ENCODE measurements at regions not wholly inside any gene's neighbourhood (a gene's known extent, or its start where the extent isn't known, plus 50 kb on each side); places are given as distances from the start of the nearest gene placed in this dataset.

- Histone ChIP-seq H3K27me3 (ENCODE audit: control insufficient read depth, insufficient read depth, low read length) (no peaks in the 10 kb centered on the region), H3K4me3 (ENCODE audit: low read length) (no peak overlapping the region), H3K36me3 (ENCODE audit: control insufficient read depth, insufficient read depth, low read length) (no peaks in the 10 kb centered on the region), H3K9ac (ENCODE audit: low read length) (no peak overlapping the region), H3K4me1 (ENCODE audit: control insufficient read depth, insufficient read depth, low read length) (no peaks in the 10 kb centered on the region), H3K9me3 (ENCODE audit: control insufficient read depth, low read length) (no peaks in the 10 kb centered on the region)
Observed at GRCh38 chr2:126823951-126824350, 74.7 kb upstream of the TEX51 start.

- Histone ChIP-seq H3K9me3 (ENCODE audit: control insufficient read depth, low read length) (no peaks in the 10 kb centered on the region), H3K9ac (ENCODE audit: low read length) (no peak overlapping the region), H3K27me3 (ENCODE audit: control insufficient read depth, insufficient read depth, low read length) (no peaks in the 10 kb centered on the region), H3K4me1 (ENCODE audit: control insufficient read depth, insufficient read depth, low read length) (no peaks in the 10 kb centered on the region), H3K4me3 (ENCODE audit: low read length) (no peak overlapping the region), H3K36me3 (ENCODE audit: control insufficient read depth, insufficient read depth, low read length) (no peaks in the 10 kb centered on the region)
Observed at GRCh38 chr2:126824663-126825062, 74.0 kb upstream of the TEX51 start.

- Histone ChIP-seq H3K36me3 (ENCODE audit: control insufficient read depth, insufficient read depth, low read length) (no peaks in the 10 kb centered on the region), H3K4me3 (ENCODE audit: low read length) (no peak overlapping the region), H3K9ac (ENCODE audit: low read length) (no peak overlapping the region), H3K4me1 (ENCODE audit: control insufficient read depth, insufficient read depth, low read length) (no peaks in the 10 kb centered on the region), H3K9me3 (ENCODE audit: control insufficient read depth, low read length) (no peaks in the 10 kb centered on the region), H3K27me3 (ENCODE audit: control insufficient read depth, insufficient read depth, low read length) (no peaks in the 10 kb centered on the region)
Observed at GRCh38 chr2:126825316-126825715, 73.4 kb upstream of the TEX51 start.

- H3K9ac ChIP-seq (ENCODE audit: low read length), result no peak overlapping the region
- H3K27me3 ChIP-seq (ENCODE audit: control insufficient read depth, insufficient read depth, low read length), result no peaks in the 10 kb centered on the region
- H3K4me1 ChIP-seq (ENCODE audit: control insufficient read depth, insufficient read depth, low read length), result no peaks in the 10 kb centered on the region
- no peaks in the 10 kb centered on the region for H3K9me3 ChIP-seq (ENCODE audit: control insufficient read depth, low read length)
- H3K36me3 ChIP-seq (ENCODE audit: control insufficient read depth, insufficient read depth, low read length), result no peaks in the 10 kb centered on the region
- no peak overlapping the region for H3K4me3 ChIP-seq (ENCODE audit: low read length)
Observed at GRCh38 chr2:126826491-126826890, 72.2 kb upstream of the TEX51 start.

- no peaks in the 10 kb centered on the region for H3K27me3 ChIP-seq (ENCODE audit: control insufficient read depth, insufficient read depth, low read length)
- no peaks in the 10 kb centered on the region for H3K4me1 ChIP-seq (ENCODE audit: control insufficient read depth, insufficient read depth, low read length)
- H3K9me3 ChIP-seq (ENCODE audit: control insufficient read depth, low read length), result no peaks in the 10 kb centered on the region
- H3K9ac ChIP-seq (ENCODE audit: low read length), result no peak overlapping the region
- H3K4me3 ChIP-seq (ENCODE audit: low read length), result no peak overlapping the region
- H3K36me3 ChIP-seq (ENCODE audit: control insufficient read depth, insufficient read depth, low read length), result no peaks in the 10 kb centered on the region
Observed at GRCh38 chr2:126827371-126827770, 71.3 kb upstream of the TEX51 start.

- Histone ChIP-seq H3K9ac (ENCODE audit: low read length) (no peak overlapping the region), H3K4me1 (ENCODE audit: control insufficient read depth, insufficient read depth, low read length) (no peaks in the 10 kb centered on the region), H3K9me3 (ENCODE audit: control insufficient read depth, low read length) (no peaks in the 10 kb centered on the region), H3K36me3 (ENCODE audit: control insufficient read depth, insufficient read depth, low read length) (no peaks in the 10 kb centered on the region), H3K27me3 (ENCODE audit: control insufficient read depth, insufficient read depth, low read length) (no peaks in the 10 kb centered on the region), H3K4me3 (ENCODE audit: low read length) (no peak overlapping the region)
Observed at GRCh38 chr2:126828051-126828450, 70.6 kb upstream of the TEX51 start.

GRCh38 chr2:126828491-126828890, 70.2 kb upstream of the TEX51 start:
- no peak overlapping the region for H3K9ac ChIP-seq (ENCODE audit: low read length)
- H3K4me3 ChIP-seq (ENCODE audit: low read length), result no peak overlapping the region
- no peaks in the 10 kb centered on the region for H3K36me3 ChIP-seq (ENCODE audit: control insufficient read depth, insufficient read depth, low read length)
- H3K27me3 ChIP-seq (ENCODE audit: control insufficient read depth, insufficient read depth, low read length), result no peaks in the 10 kb centered on the region
- H3K4me1 ChIP-seq (ENCODE audit: control insufficient read depth, insufficient read depth, low read length), result no peaks in the 10 kb centered on the region
- H3K9me3 ChIP-seq (ENCODE audit: control insufficient read depth, low read length), result no peaks in the 10 kb centered on the region

GRCh38 chr2:126831234-126832005, 67.3 kb upstream of the TEX51 start:
- no peak overlapping the region for H3K4me3 ChIP-seq (ENCODE audit: low read length)
- H3K27me3 ChIP-seq (ENCODE audit: control insufficient read depth, insufficient read depth, low read length), result no peaks in the 10 kb centered on the region
- no peaks in the 10 kb centered on the region for H3K4me1 ChIP-seq (ENCODE audit: control insufficient read depth, insufficient read depth, low read length)
- no peaks in the 10 kb centered on the region for H3K9me3 ChIP-seq (ENCODE audit: control insufficient read depth, low read length)
- no peaks in the 10 kb centered on the region for H3K36me3 ChIP-seq (ENCODE audit: control insufficient read depth, insufficient read depth, low read length)
- no peak overlapping the region for H3K9ac ChIP-seq (ENCODE audit: low read length)

GRCh38 chr2:126832014-126832413, 66.7 kb upstream of the TEX51 start:
- Histone ChIP-seq H3K4me1 (ENCODE audit: control insufficient read depth, insufficient read depth, low read length) (no peaks in the 10 kb centered on the region), H3K27me3 (ENCODE audit: control insufficient read depth, insufficient read depth, low read length) (no peaks in the 10 kb centered on the region), H3K4me3 (ENCODE audit: low read length) (no peak overlapping the region), H3K9me3 (ENCODE audit: control insufficient read depth, low read length) (no peaks in the 10 kb centered on the region), H3K36me3 (ENCODE audit: control insufficient read depth, insufficient read depth, low read length) (no peaks in the 10 kb centered on the region), H3K9ac (ENCODE audit: low read length) (no peak overlapping the region)

- no peak overlapping the region for H3K4me3 ChIP-seq (ENCODE audit: low read length)
- no peaks in the 10 kb centered on the region for H3K27me3 ChIP-seq (ENCODE audit: control insufficient read depth, insufficient read depth, low read length)
- no peaks in the 10 kb centered on the region for H3K36me3 ChIP-seq (ENCODE audit: control insufficient read depth, insufficient read depth, low read length)
- H3K4me1 ChIP-seq (ENCODE audit: control insufficient read depth, insufficient read depth, low read length), result no peaks in the 10 kb centered on the region
- no peaks in the 10 kb centered on the region for H3K9me3 ChIP-seq (ENCODE audit: control insufficient read depth, low read length)
- no peak overlapping the region for H3K9ac ChIP-seq (ENCODE audit: low read length)
Observed at GRCh38 chr2:126832757-126833156, 65.9 kb upstream of the TEX51 start.

- no peaks in the 10 kb centered on the region for H3K36me3 ChIP-seq (ENCODE audit: control insufficient read depth, insufficient read depth, low read length)
- H3K9ac ChIP-seq (ENCODE audit: low read length), result no peak overlapping the region
- H3K4me3 ChIP-seq (ENCODE audit: low read length), result no peak overlapping the region
- H3K4me1 ChIP-seq (ENCODE audit: control insufficient read depth, insufficient read depth, low read length), result no peaks in the 10 kb centered on the region
- no peaks in the 10 kb centered on the region for H3K27me3 ChIP-seq (ENCODE audit: control insufficient read depth, insufficient read depth, low read length)
- no peaks in the 10 kb centered on the region for H3K9me3 ChIP-seq (ENCODE audit: control insufficient read depth, low read length)
Observed at GRCh38 chr2:126834006-126834659, 64.6 kb upstream of the TEX51 start.

- H3K9ac ChIP-seq (ENCODE audit: low read length), result no peak overlapping the region
- H3K9me3 ChIP-seq (ENCODE audit: control insufficient read depth, low read length), result no peaks in the 10 kb centered on the region
- no peaks in the 10 kb centered on the region for H3K4me1 ChIP-seq (ENCODE audit: control insufficient read depth, insufficient read depth, low read length)
- no peaks in the 10 kb centered on the region for H3K27me3 ChIP-seq (ENCODE audit: control insufficient read depth, insufficient read depth, low read length)
- H3K36me3 ChIP-seq (ENCODE audit: control insufficient read depth, insufficient read depth, low read length), result no peaks in the 10 kb centered on the region
- H3K4me3 ChIP-seq (ENCODE audit: low read length), result no peak overlapping the region
Observed at GRCh38 chr2:126835261-126835660, 63.4 kb upstream of the TEX51 start.
